Spinal cord (tissue), 9 donors: ENCODE measurements at regions not wholly inside any gene's neighbourhood (a gene's known extent, or its start where the extent isn't known, plus 50 kb on each side); places are given as distances from the start of the nearest gene placed in this dataset.

Experiments used
- DNase-seq, 6 donors: peaks; one replicate each; pipeline versions ENCODE4 v3.0.0 to v3.0.0-alpha.2; 2013 to 2015; ENCODE audit warnings: low spot score in 6 of 6, low read depth in 4 of 6
- H3K27ac ChIP-seq: one replicate; pipeline ENCODE4 v1.5.1; 2013; ENCODE audit warnings: low read depth, low read length, control low read depth
- H3K27me3 ChIP-seq: one replicate; pipeline ENCODE4 v1.6.1; 2013; ENCODE audit warnings: low read length; ENCODE audit not compliant: control insufficient read depth, insufficient read depth
- H3K36me3 ChIP-seq: one replicate; pipeline ENCODE4 v1.6.1; 2013; ENCODE audit warnings: low read length; ENCODE audit not compliant: control insufficient read depth, insufficient read depth
- H3K4me1 ChIP-seq: one replicate; pipeline ENCODE4 v1.6.1; 2013; ENCODE audit warnings: low read length; ENCODE audit not compliant: control insufficient read depth, insufficient read depth
- H3K4me3 ChIP-seq: one replicate; pipeline ENCODE4 v1.5.1; 2013; ENCODE audit warnings: low read depth, low read length, control low read depth
- H3K9me3 ChIP-seq: one replicate; pipeline ENCODE4 v1.6.1; 2013; ENCODE audit warnings: low read length; ENCODE audit not compliant: control insufficient read depth, insufficient read depth
- WGBS: methylation state at CpG from one replicate; pipeline ENCODE4 v1.1.5; 2013; ENCODE audit warnings: missing lambda C conversion rate; ENCODE audit not compliant: insufficient coverage; 5-methylcytosine and 5-hydroxymethylcytosine counted together
- donor health status: healthy.

- Histone ChIP-seq H3K27ac (no peak overlapping the region), H3K4me1 (no peaks in the 10 kb centered on the region), H3K4me3 (no peak overlapping the region), H3K9me3 (no peaks in the 10 kb centered on the region), H3K27me3 (no peaks in the 10 kb centered on the region), H3K36me3 (no peaks in the 10 kb centered on the region)
- WGBS: 92% methylated on average over 10 of the region's 12 CpGs
- no peak for DNase-seq
These were observed 624.2 kb downstream of the PLPP3 start for GRCh38 chr1:55955016-55955621.

GRCh38 chr1:55951291-55951690 is 628.1 kb downstream of the PLPP3 start:
- 70% methylated on average over 1 of the region's 3 CpGs for WGBS
- H3K9me3 ChIP-seq: no peaks in the 10 kb centered on the region
- H3K4me3 ChIP-seq: no peak overlapping the region
- no peaks in the 10 kb centered on the region for H3K27me3 ChIP-seq
- no peaks in the 10 kb centered on the region for H3K36me3 ChIP-seq
- H3K27ac ChIP-seq: no peak overlapping the region
- no peak for DNase-seq
- H3K4me1 ChIP-seq: no peaks in the 10 kb centered on the region

- DNase-seq: no peak
- no peaks in the 10 kb centered on the region for H3K27me3 ChIP-seq
- H3K9me3 ChIP-seq: no peaks in the 10 kb centered on the region
- H3K4me1 ChIP-seq: no peaks in the 10 kb centered on the region
- no peak overlapping the region for H3K4me3 ChIP-seq
- H3K36me3 ChIP-seq: no peaks in the 10 kb centered on the region
- no peak overlapping the region for H3K27ac ChIP-seq
- WGBS: 100% methylated on average over 1 of the region's 1 CpG
These were observed 631.9 kb downstream of the PLPP3 start for GRCh38 chr1:55947446-55947845.

GRCh38 chr1:55943721-55944435 is 635.5 kb downstream of the PLPP3 start:
- WGBS: 73% methylated on average over 5 of the region's 8 CpGs
- peak in 1 of 6 donors; percentile 12 for DNase-seq
- H3K36me3 ChIP-seq: no peaks in the 10 kb centered on the region

GRCh38 chr1:55943012-55943411 is 636.4 kb downstream of the PLPP3 start:
- Histone ChIP-seq H3K4me1 (peaks cover 6% of the 10 kb centered on the region), H3K27me3 (no peaks in the 10 kb centered on the region), H3K27ac (no peak overlapping the region), H3K4me3 (no peak overlapping the region), H3K36me3 (no peaks in the 10 kb centered on the region), H3K9me3 (no peaks in the 10 kb centered on the region)
- no peak for DNase-seq
- no CpG with 5 or more reads among the region's 2 CpGs for WGBS

More at GRCh38 chr1:55943721-55944435, 635.5 kb downstream of the PLPP3 start:
- Histone ChIP-seq H3K27me3 (no peaks in the 10 kb centered on the region), H3K9me3 (no peaks in the 10 kb centered on the region), H3K4me3 (no peak overlapping the region), H3K4me1 (no peaks in the 10 kb centered on the region), H3K27ac (no peak overlapping the region)

GRCh38 chr1:55939866-55940265 is 639.5 kb downstream of the PLPP3 start:
- no peaks in the 10 kb centered on the region for H3K36me3 ChIP-seq
- no peak overlapping the region for H3K4me3 ChIP-seq
- no peak for DNase-seq
- 91% methylated on average over 1 of the region's 1 CpG for WGBS
- no peaks in the 10 kb centered on the region for H3K27me3 ChIP-seq
- no peak overlapping the region for H3K27ac ChIP-seq
- H3K9me3 ChIP-seq: no peaks in the 10 kb centered on the region
- peaks cover 8% of the 10 kb centered on the region for H3K4me1 ChIP-seq

GRCh38 chr1:55938861-55939260 is 640.5 kb downstream of the PLPP3 start:
- Histone ChIP-seq H3K27ac (no peak overlapping the region), H3K9me3 (no peaks in the 10 kb centered on the region), H3K36me3 (no peaks in the 10 kb centered on the region), H3K4me1 (peaks cover 8% of the 10 kb centered on the region), H3K4me3 (no peak overlapping the region), H3K27me3 (no peaks in the 10 kb centered on the region)
- 86% methylated on average over 3 of the region's 6 CpGs for WGBS
- no peak for DNase-seq

- Histone ChIP-seq H3K9me3 (no peaks in the 10 kb centered on the region), H3K27ac (no peak overlapping the region), H3K4me1 (peaks cover 8% of the 10 kb centered on the region), H3K36me3 (no peaks in the 10 kb centered on the region), H3K27me3 (no peaks in the 10 kb centered on the region), H3K4me3 (no peak overlapping the region)
- 72% methylated on average over 3 of the region's 5 CpGs for WGBS
- DNase-seq: peak in 1 of 6 donors; percentile 43
These were observed 641.0 kb downstream of the PLPP3 start for GRCh38 chr1:55938376-55938850.

GRCh38 chr1:55937840-55938375 is 641.5 kb downstream of the PLPP3 start:
- no peaks in the 10 kb centered on the region for H3K36me3 ChIP-seq
- H3K4me3 ChIP-seq: no peak overlapping the region
- DNase-seq: peak in 1 of 6 donors; percentile 8
- H3K27ac ChIP-seq: no peak overlapping the region
- no peaks in the 10 kb centered on the region for H3K27me3 ChIP-seq
- no peaks in the 10 kb centered on the region for H3K9me3 ChIP-seq
- peaks cover 8% of the 10 kb centered on the region for H3K4me1 ChIP-seq
- WGBS: 90% methylated on average over 3 of the region's 3 CpGs

GRCh38 chr1:55935236-55935635 is 644.1 kb downstream of the PLPP3 start:
- DNase-seq: no peak
- no peak overlapping the region for H3K4me3 ChIP-seq
- H3K27ac ChIP-seq: no peak overlapping the region
- peaks cover 11% of the 10 kb centered on the region for H3K4me1 ChIP-seq
- no CpG with 5 or more reads among the region's 5 CpGs for WGBS
- no peaks in the 10 kb centered on the region for H3K36me3 ChIP-seq
- no peaks in the 10 kb centered on the region for H3K9me3 ChIP-seq
- H3K27me3 ChIP-seq: no peaks in the 10 kb centered on the region
